NCI-H1436 treated with DMSO at 0.1 percent for 48 hours (cell line): ENCODE measurements at regions not wholly inside any gene's neighbourhood (a gene's known extent, or its start where the extent isn't known, plus 50 kb on each side); places are given as distances from the start of the nearest gene placed in this dataset.

ENCODE experiments used
- DNase-seq: peaks from one replicate; lab custom pipeline; 2025; lab: John Stamatoyannopoulos, UW

- no peak for DNase-seq
Observed at GRCh38 chr15:70443486-70444273, 319.7 kb downstream of the UACA start.

- DNase-seq: no peak
Observed at GRCh38 chr15:70442616-70443321, 320.6 kb downstream of the UACA start.

- DNase-seq: no peak
Observed at GRCh38 chr15:70442211-70442610, 321.1 kb downstream of the UACA start.

- no peak for DNase-seq
Observed at GRCh38 chr15:70440416-70441138, 322.8 kb downstream of the UACA start.

- no peak for DNase-seq
Observed at GRCh38 chr15:70439880-70440279, 323.5 kb downstream of the UACA start.

GRCh38 chr15:70439304-70439877 lies 324.0 kb downstream of the UACA start:
- DNase-seq: no peak

- no peak for DNase-seq
Observed at GRCh38 chr15:70438776-70439175, 324.6 kb downstream of the UACA start.

GRCh38 chr15:70437882-70438451 lies 325.4 kb downstream of the UACA start:
- no peak for DNase-seq

GRCh38 chr15:70437089-70437488 lies 326.3 kb downstream of the UACA start:
- DNase-seq: no peak

GRCh38 chr15:70436428-70436827 lies 326.9 kb downstream of the UACA start:
- DNase-seq: no peak

- no peak for DNase-seq
Observed at GRCh38 chr15:70435872-70436271, 327.5 kb downstream of the UACA start.

- no peak for DNase-seq
Observed at GRCh38 chr15:70435369-70435768, 328.0 kb downstream of the UACA start.

GRCh38 chr15:70433586-70434324 lies 329.6 kb downstream of the UACA start:
- DNase-seq: no peak

GRCh38 chr15:70432924-70433495 lies 330.3 kb downstream of the UACA start:
- DNase-seq: no peak

- DNase-seq: no peak
Observed at GRCh38 chr15:70431854-70432253, 331.5 kb downstream of the UACA start.

GRCh38 chr15:70430069-70430468 lies 332.4 kb upstream of the TLE3 start:
- no peak for DNase-seq

- DNase-seq: no peak
Observed at GRCh38 chr15:70429056-70429722, 331.5 kb upstream of the TLE3 start.

- no peak for DNase-seq
Observed at GRCh38 chr15:70428211-70428822, 330.6 kb upstream of the TLE3 start.

- no peak for DNase-seq
Observed at GRCh38 chr15:70427167-70428120, 329.7 kb upstream of the TLE3 start.
